ENCODE measurements at regions not wholly inside any gene's neighbourhood (a gene's known extent, or its start where the extent isn't known, plus 50 kb on each side); places are given as distances from the start of the nearest gene placed in this dataset.

- Mint-ChIP-seq H3K4me1 (ENCODE audit: low read depth, unreplicated experiment) (no peaks in the 10 kb centered on the region), H3K4me3 (ENCODE audit: low read depth, unreplicated experiment) (no peak overlapping the region), H3K27ac (ENCODE audit: unreplicated experiment) (no peak overlapping the region), H3K9me3 (ENCODE audit: low read depth, unreplicated experiment) (no peaks in the 10 kb centered on the region), H3K36me3 (ENCODE audit: insufficient read depth, unreplicated experiment) (no peaks in the 10 kb centered on the region), H3K27me3 (ENCODE audit: unreplicated experiment) (no peaks in the 10 kb centered on the region)
- CTCF ChIA-PET = interaction anchor here (0.6 to 0.9 kb wide), 5 partner anchors 16 to 1993 kb away, joined by 3 to 5 read pairs (median 3); no protein-coding TSS in a partner anchor
- DNase-seq = no peak
- BruUV-seq (replicated peaks) = no TSS peak
- TF ChIP-seq, protein P1, sequence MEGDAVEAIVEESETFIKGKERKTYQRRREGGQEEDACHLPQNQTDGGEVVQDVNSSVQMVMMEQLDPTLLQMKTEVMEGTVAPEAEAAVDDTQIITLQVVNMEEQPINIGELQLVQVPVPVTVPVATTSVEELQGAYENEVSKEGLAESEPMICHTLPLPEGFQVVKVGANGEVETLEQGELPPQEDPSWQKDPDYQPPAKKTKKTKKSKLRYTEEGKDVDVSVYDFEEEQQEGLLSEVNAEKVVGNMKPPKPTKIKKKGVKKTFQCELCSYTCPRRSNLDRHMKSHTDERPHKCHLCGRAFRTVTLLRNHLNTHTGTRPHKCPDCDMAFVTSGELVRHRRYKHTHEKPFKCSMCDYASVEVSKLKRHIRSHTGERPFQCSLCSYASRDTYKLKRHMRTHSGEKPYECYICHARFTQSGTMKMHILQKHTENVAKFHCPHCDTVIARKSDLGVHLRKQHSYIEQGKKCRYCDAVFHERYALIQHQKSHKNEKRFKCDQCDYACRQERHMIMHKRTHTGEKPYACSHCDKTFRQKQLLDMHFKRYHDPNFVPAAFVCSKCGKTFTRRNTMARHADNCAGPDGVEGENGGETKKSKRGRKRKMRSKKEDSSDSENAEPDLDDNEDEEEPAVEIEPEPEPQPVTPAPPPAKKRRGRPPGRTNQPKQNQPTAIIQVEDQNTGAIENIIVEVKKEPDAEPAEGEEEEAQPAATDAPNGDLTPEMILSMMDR (IDR thresholded peaks at IDR 0.05; ENCODE audit: unreplicated experiment) = no peak
- intact Hi-C loops (cut with micrococcal nuclease; ENCODE audit: unreplicated experiment) = loop anchor here (5.0 kb wide), 1 partner anchor 1996 kb away; no protein-coding TSS in a partner anchor
These were observed 990.2 kb downstream of the STPG2 start for GRCh38 chr4:97153042-97153441.

DNA sequence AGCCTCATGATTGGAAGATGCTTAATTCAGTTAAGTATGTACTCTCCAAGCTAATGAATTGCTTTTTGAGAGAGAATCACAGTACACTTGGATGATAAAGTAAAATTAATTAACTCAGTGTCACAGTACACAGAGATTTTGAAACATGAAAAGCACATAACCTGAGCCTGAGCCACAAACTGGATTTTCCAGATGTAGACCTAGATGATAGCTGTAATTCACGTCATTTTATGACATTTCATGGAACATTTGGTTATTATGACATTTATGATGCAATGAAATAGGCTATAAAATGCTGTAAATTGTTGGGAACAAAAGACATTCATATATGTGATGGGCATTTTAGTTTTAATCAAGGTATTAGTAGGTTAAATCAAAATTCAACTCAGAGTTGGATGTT, 983.7 kb downstream of the STPG2 start:
- no peak for DNase-seq
- no peak overlapping the region for H3K27ac Mint-ChIP-seq (ENCODE audit: unreplicated experiment)
- no peaks in the 10 kb centered on the region for H3K27me3 Mint-ChIP-seq (ENCODE audit: unreplicated experiment)
- H3K9me3 Mint-ChIP-seq (ENCODE audit: low read depth, unreplicated experiment) = no peaks in the 10 kb centered on the region
- no peaks in the 10 kb centered on the region for H3K4me1 Mint-ChIP-seq (ENCODE audit: low read depth, unreplicated experiment)
- BruUV-seq (replicated peaks) = no TSS peak
- no peaks in the 10 kb centered on the region for H3K36me3 Mint-ChIP-seq (ENCODE audit: insufficient read depth, unreplicated experiment)
- intact Hi-C loops (cut with micrococcal nuclease; ENCODE audit: unreplicated experiment) = no loop called here
- CTCF ChIA-PET = no interaction called here
- H3K4me3 Mint-ChIP-seq (ENCODE audit: low read depth, unreplicated experiment) = no peak overlapping the region
- TF ChIP-seq, protein P1 (IDR thresholded peaks at IDR 0.05; ENCODE audit: unreplicated experiment) = no peak

DNA sequence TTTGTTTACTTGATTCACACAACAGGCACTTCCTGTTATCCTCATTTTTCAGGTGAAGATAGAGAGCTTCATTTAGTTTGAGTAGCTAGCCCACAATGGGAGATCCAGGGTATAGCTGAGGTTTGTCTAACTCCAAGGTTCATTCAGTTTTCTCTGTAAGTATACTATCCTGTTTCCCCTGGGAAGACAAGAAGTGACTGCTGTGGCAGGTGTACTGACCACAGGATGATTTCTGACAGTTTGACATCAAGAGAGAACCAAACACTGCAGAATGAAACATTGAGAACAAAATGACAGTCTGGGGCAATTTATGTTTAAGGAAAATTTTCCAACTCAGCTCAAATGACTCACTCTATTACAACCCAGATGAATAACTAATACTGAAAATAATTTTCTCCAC, 958.0 kb downstream of the STPG2 start:
- no peak overlapping the region for H3K4me3 Mint-ChIP-seq (ENCODE audit: low read depth, unreplicated experiment)
- TF ChIP-seq, protein P1 (IDR thresholded peaks at IDR 0.05; ENCODE audit: unreplicated experiment) = no peak
- CTCF ChIA-PET = no interaction called here

GRCh38 chr4:97197106-97197505, 946.2 kb downstream of the STPG2 start:
- BruUV-seq (replicated peaks) = no TSS peak

More for the DNA sequence above, 958.0 kb downstream of the STPG2 start:
- no peaks in the 10 kb centered on the region for H3K27me3 Mint-ChIP-seq (ENCODE audit: unreplicated experiment)
- intact Hi-C loops (cut with micrococcal nuclease; ENCODE audit: unreplicated experiment) = no loop called here
- DNase-seq = no peak
- no peaks in the 10 kb centered on the region for H3K9me3 Mint-ChIP-seq (ENCODE audit: low read depth, unreplicated experiment)
- no peaks in the 10 kb centered on the region for H3K4me1 Mint-ChIP-seq (ENCODE audit: low read depth, unreplicated experiment)
- BruUV-seq (replicated peaks) = no TSS peak
- no peak overlapping the region for H3K27ac Mint-ChIP-seq (ENCODE audit: unreplicated experiment)
- no peaks in the 10 kb centered on the region for H3K36me3 Mint-ChIP-seq (ENCODE audit: insufficient read depth, unreplicated experiment)

More at GRCh38 chr4:97197106-97197505, 946.2 kb downstream of the STPG2 start:
- no peak for DNase-seq
- Mint-ChIP-seq H3K4me3 (ENCODE audit: low read depth, unreplicated experiment) (no peak overlapping the region), H3K9me3 (ENCODE audit: low read depth, unreplicated experiment) (no peaks in the 10 kb centered on the region), H3K27ac (ENCODE audit: unreplicated experiment) (no peak overlapping the region), H3K27me3 (ENCODE audit: unreplicated experiment) (no peaks in the 10 kb centered on the region), H3K4me1 (ENCODE audit: low read depth, unreplicated experiment) (no peaks in the 10 kb centered on the region), H3K36me3 (ENCODE audit: insufficient read depth, unreplicated experiment) (no peaks in the 10 kb centered on the region)
- TF ChIP-seq, protein P1 (IDR thresholded peaks at IDR 0.05; ENCODE audit: unreplicated experiment) = no peak
- intact Hi-C loops (cut with micrococcal nuclease; ENCODE audit: unreplicated experiment) = no loop called here
- CTCF ChIA-PET = no interaction called here
